LNCAP (cell line): ENCODE measurements at regions not wholly inside any gene's neighbourhood (a gene's known extent, or its start where the extent isn't known, plus 50 kb on each side); places are given as distances from the start of the nearest gene placed in this dataset.

Source experiments
- CTCF ChIP-seq: fragments of 450-650 bp; IDR thresholded peaks from 2 replicates; pipeline ENCODE4 v1.5.1; 2017; ENCODE audit warnings: mild to moderate bottlenecking

GRCh38 chr12:98334768-98335167 is 180.6 kb upstream of the TMPO start:
- no peak for TF ChIP-seq CTCF

- TF ChIP-seq CTCF: no peak
Observed at GRCh38 chr12:98341026-98341425, 174.4 kb upstream of the TMPO start.

- no peak for TF ChIP-seq CTCF
Observed at GRCh38 chr12:98341732-98342131, 173.7 kb upstream of the TMPO start.

GRCh38 chr12:98343002-98343567 is 172.3 kb upstream of the TMPO start:
- TF ChIP-seq CTCF: no peak

GRCh38 chr12:98344046-98344930 is 171.1 kb upstream of the TMPO start:
- no peak for TF ChIP-seq CTCF

GRCh38 chr12:98345308-98345876 is 170.0 kb upstream of the TMPO start:
- no peak for TF ChIP-seq CTCF

- no peak for TF ChIP-seq CTCF
Observed at GRCh38 chr12:98351089-98351488, 164.3 kb upstream of the TMPO start.
